Activated T-helper 2 cell treated with anti-CD3 and anti-CD28 coated beads, Interferon-gamma antibody, Interleukin-2, Interleukin-4, amounts not matched to agents 10 μg/mL and 5 μg/mL and 100 μg/mL, durations not matched to agents 14 hours and 24 hours and 36 hours (primary cell): ENCODE measurements at regions not wholly inside any gene's neighbourhood (a gene's known extent, or its start where the extent isn't known, plus 50 kb on each side); places are given as distances from the start of the nearest gene placed in this dataset.

ENCODE experiments used
- DNase-seq: peaks from one replicate; pipeline ENCODE4 v3.0.0; 2021; ENCODE audit warnings: low spot score
- H3K27ac Mint-ChIP-seq: one replicate; pipeline ENCODE4 v1.8.0; 2021; ENCODE audit warnings: mixed read lengths
- H3K27me3 Mint-ChIP-seq: one replicate; pipeline ENCODE4 v1.8.0; 2021; ENCODE audit warnings: low read depth, mixed read lengths
- H3K36me3 Mint-ChIP-seq: one replicate; pipeline ENCODE4 v1.8.0; 2021; ENCODE audit warnings: low read depth, mixed read lengths
- H3K4me1 Mint-ChIP-seq: one replicate; pipeline ENCODE4 v1.8.0; 2021; ENCODE audit warnings: low read depth, mixed read lengths
- H3K4me3 Mint-ChIP-seq: one replicate; pipeline ENCODE4 v1.8.0; 2021; ENCODE audit warnings: low read depth, mild to moderate bottlenecking, moderate library complexity, mixed read lengths
- H3K9me3 Mint-ChIP-seq: one replicate; pipeline ENCODE4 v1.8.0; 2021; ENCODE audit warnings: mixed read lengths
- intact Hi-C: fragments of 100-400 bp; cut with micrococcal nuclease; formaldehyde crosslinking; loops from one replicate; pipeline ENCODE4 v1.15.1; 2023

DNA sequence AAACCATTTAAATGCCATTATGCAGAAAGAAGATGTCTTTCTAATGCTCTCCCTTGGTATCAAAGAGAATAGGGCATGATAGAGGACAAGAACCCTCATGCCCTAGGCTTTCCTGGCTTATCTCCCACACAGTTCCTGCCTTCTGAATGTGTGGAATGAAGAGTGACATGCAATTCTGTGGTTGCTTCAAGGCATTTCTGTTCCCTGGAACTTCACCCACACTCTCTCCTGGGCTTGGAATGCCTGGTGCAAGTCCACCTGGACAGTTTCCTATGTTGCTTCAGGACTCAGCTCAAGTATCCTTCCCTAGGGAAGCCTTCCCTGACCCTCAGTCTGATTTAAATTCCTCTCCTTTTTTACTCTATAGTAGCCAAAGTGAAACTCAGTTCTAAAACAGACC, 53.8 kb upstream of the DRD2 start:
- Mint-ChIP-seq H3K9me3 (no peaks in the 10 kb centered on the region), H3K4me3 (no peak overlapping the region)

DNA sequence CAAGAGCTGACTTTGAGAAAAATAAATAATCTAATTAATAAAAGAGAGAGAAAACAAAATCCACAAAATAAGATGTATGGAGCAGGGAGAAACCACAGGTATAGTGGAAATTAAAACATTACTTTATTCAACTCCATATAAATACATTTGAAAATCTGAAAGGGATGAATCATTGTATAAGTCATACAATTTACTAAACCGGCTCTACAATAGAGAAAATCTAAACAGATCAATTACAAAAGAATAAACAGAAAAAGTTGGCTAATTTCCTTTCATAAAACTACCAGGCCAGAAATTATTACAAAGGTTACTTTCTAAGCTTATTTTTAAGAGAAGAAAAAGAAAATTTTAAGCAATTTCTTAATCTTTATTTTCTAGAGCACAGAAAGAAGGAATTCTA, 51.3 kb upstream of the DRD2 start:
- peaks cover 21% of the 10 kb centered on the region for H3K27me3 Mint-ChIP-seq
- no peaks in the 10 kb centered on the region for H3K9me3 Mint-ChIP-seq
- DNase-seq, result no peak
- H3K27ac Mint-ChIP-seq, result no peak overlapping the region
- no peak overlapping the region for H3K4me3 Mint-ChIP-seq
- H3K36me3 Mint-ChIP-seq, result no peaks in the 10 kb centered on the region
- intact Hi-C loops, result no loop called here
- H3K4me1 Mint-ChIP-seq, result no peaks in the 10 kb centered on the region

More for the DNA sequence above, 53.8 kb upstream of the DRD2 start:
- intact Hi-C loops, result no loop called here
- Mint-ChIP-seq H3K27me3 (peaks cover 22% of the 10 kb centered on the region), H3K27ac (no peak overlapping the region), H3K36me3 (no peaks in the 10 kb centered on the region), H3K4me1 (no peaks in the 10 kb centered on the region)
- no peak for DNase-seq
